HEK293 (cell line): ENCODE measurements at regions not wholly inside any gene's neighbourhood (a gene's known extent, or its start where the extent isn't known, plus 50 kb on each side); places are given as distances from the start of the nearest gene placed in this dataset.
A peak's percentile ranks its signal among the peaks of the same experiment; 100 is the strongest.

Source experiments
- INSM2 ChIP-seq: fragments of 450-650 bp; formaldehyde crosslinking; IDR thresholded peaks from 2 replicates; pipeline ENCODE4 v1.5.1; 2016; ENCODE audit warnings: missing biosample characterization, missing genetic modification characterization
- KLF8 ChIP-seq: fragments of 450-650 bp; formaldehyde crosslinking; IDR thresholded peaks from 2 replicates; pipeline ENCODE4 v1.5.1; 2016; ENCODE audit warnings: missing biosample characterization, missing genetic modification characterization
- PRDM10 ChIP-seq: fragments of 450-650 bp; formaldehyde crosslinking; IDR thresholded peaks from 2 replicates; pipeline ENCODE4 v1.5.1; 2016; ENCODE audit warnings: missing biosample characterization, missing genetic modification characterization
- SP7 ChIP-seq: fragments of 450-650 bp; formaldehyde crosslinking; IDR thresholded peaks from 2 replicates; pipeline ENCODE4 v1.5.1; 2016; ENCODE audit warnings: missing biosample characterization, missing genetic modification characterization
- TRIM28 ChIP-seq: IDR thresholded peaks from 2 replicates; pipeline ENCODE4 v1.6.1; 2011; ENCODE audit warnings: low read length, control low read depth, borderline replicate concordance
- WT1 ChIP-seq: fragments of 450-650 bp; formaldehyde crosslinking; IDR thresholded peaks from 2 replicates; pipeline ENCODE4 v1.5.1; 2016; ENCODE audit warnings: missing biosample characterization, missing genetic modification characterization
- YY2 ChIP-seq: fragments of 450-650 bp; formaldehyde crosslinking; IDR thresholded peaks from 2 replicates; pipeline ENCODE4 v1.5.1; 2016; ENCODE audit warnings: missing biosample characterization, missing genetic modification characterization
- ZEB2 ChIP-seq: fragments of 450-650 bp; formaldehyde crosslinking; IDR thresholded peaks from 2 replicates; pipeline ENCODE4 v1.5.1; 2016; ENCODE audit warnings: missing biosample characterization, missing genetic modification characterization
- ZNF121 ChIP-seq: fragments of 450-650 bp; formaldehyde crosslinking; IDR thresholded peaks from 2 replicates; pipeline ENCODE4 v1.5.1; 2016; ENCODE audit warnings: missing biosample characterization, missing genetic modification characterization
- ZNF24 ChIP-seq: fragments of 450-650 bp; formaldehyde crosslinking; IDR thresholded peaks from 2 replicates; pipeline ENCODE4 v1.5.1; 2016; ENCODE audit warnings: missing biosample characterization, missing genetic modification characterization
- ZNF292 ChIP-seq: fragments of 450-650 bp; formaldehyde crosslinking; IDR thresholded peaks from 2 replicates; pipeline ENCODE4 v1.5.1; 2016; ENCODE audit warnings: low read depth, missing biosample characterization, missing genetic modification characterization, borderline replicate concordance
- ZNF354C ChIP-seq: fragments of 450-650 bp; formaldehyde crosslinking; IDR thresholded peaks from 2 replicates; pipeline ENCODE4 v1.5.1; 2016; ENCODE audit warnings: missing biosample characterization, missing genetic modification characterization, low read depth, borderline replicate concordance
- ZNF518A ChIP-seq: fragments of 450-650 bp; formaldehyde crosslinking; conservative IDR thresholded peaks from 2 replicates; pipeline ENCODE4 v1.5.1; 2016; ENCODE audit warnings: low read depth, missing biosample characterization, missing genetic modification characterization
- ZNF571 ChIP-seq: fragments of 450-650 bp; formaldehyde crosslinking; IDR thresholded peaks from 2 replicates; pipeline ENCODE4 v1.5.0; 2017; ENCODE audit warnings: missing biosample characterization, missing genetic modification characterization
- ZNF629 ChIP-seq: fragments of 450-650 bp; formaldehyde crosslinking; IDR thresholded peaks from 2 replicates; pipeline ENCODE4 v1.5.1; 2017; ENCODE audit warnings: missing biosample characterization, missing genetic modification characterization
- ZNF639 ChIP-seq: fragments of 450-650 bp; formaldehyde crosslinking; IDR thresholded peaks from 2 replicates; pipeline ENCODE4 v1.5.1; 2016; ENCODE audit warnings: missing biosample characterization, missing genetic modification characterization
- ZNF768 ChIP-seq: fragments of 450-650 bp; formaldehyde crosslinking; IDR thresholded peaks from 2 replicates; pipeline ENCODE4 v1.5.1; 2018; ENCODE audit warnings: missing biosample characterization, mild to moderate bottlenecking, missing genetic modification characterization

GRCh38 chr3:148042663-148043445, 633.7 kb downstream of the ZIC1 start (continued):
- TF ChIP-seq ZNF639 (tag by site-specific recombination) (no peak), KLF8 (peak; percentile 49; the same call in 1 of the 2 replicates), SP7 (peak; percentile 88), YY2 (tag by site-specific recombination) (no peak), PRDM10 (0 out of 2 replicates have a peak, but pooled peaks have one; percentile 17), ZNF354C (tag by site-specific recombination) (no peak), TRIM28 (peak; percentile 52; the same call in 1 of the 2 replicates), ZNF571 (tag by site-specific recombination) (no peak), ZNF768 (tag by site-specific recombination) (no peak), ZNF629 (tag by site-specific recombination) (0 out of 2 replicates have a peak, but pooled peaks have one; percentile 38), ZNF24 (no peak), ZEB2 (tag by site-specific recombination) (0 out of 2 replicates have a peak, but pooled peaks have one; percentile 29), ZNF121 (no peak), INSM2 (0 out of 2 replicates have a peak, but pooled peaks have one; percentile 37), ZNF518A (tag by site-specific recombination) (no peak), ZNF292 (tag by site-specific recombination) (no peak), WT1 (tag by site-specific recombination) (peak; percentile 59)
- TF ChIP-seq, all 188 proteins: peak for 14
